ENCODE measurements at regions not wholly inside any gene's neighbourhood (a gene's known extent, or its start where the extent isn't known, plus 50 kb on each side); places are given as distances from the start of the nearest gene placed in this dataset.

GRCh38 chr6:139812939-139813338 lies 438.5 kb upstream of the CITED2 start:
- DNase-seq = no peak

GRCh38 chr6:139801571-139802321 lies 427.3 kb upstream of the CITED2 start:
- DNase-seq = peak; percentile 22

- DNase-seq = peak; percentile 36
Observed at GRCh38 chr6:139800837-139801236, 426.4 kb upstream of the CITED2 start.

- no peak for DNase-seq
Observed at GRCh38 chr6:139790527-139790926, 416.1 kb upstream of the CITED2 start.

DNA sequence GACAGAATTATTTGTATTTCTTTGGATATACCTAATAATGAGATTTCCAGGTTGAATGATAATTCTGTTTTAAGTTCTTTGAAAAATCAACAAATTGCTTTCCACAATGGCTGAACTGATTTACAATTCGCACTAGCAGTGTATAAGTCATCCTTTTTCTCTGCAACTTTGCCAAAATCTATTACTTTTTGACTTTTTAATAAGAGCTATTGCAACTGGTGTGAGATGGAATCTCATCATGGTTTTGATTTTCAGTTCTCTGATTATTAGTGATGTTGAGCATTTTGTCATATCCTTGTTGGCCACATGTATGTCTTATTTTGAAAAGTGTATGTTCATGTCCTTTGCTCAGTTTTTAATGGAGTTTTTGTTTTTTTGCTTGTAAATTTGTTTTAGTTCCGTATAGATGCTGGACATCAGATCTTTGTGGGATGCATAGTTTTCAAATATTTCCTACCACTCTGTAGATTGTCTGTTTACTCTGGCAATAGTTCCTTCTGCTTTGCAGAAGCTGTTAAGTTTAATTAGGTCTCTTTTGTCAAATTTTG lies 409.8 kb upstream of the CITED2 start:
- no peak for DNase-seq

DNA sequence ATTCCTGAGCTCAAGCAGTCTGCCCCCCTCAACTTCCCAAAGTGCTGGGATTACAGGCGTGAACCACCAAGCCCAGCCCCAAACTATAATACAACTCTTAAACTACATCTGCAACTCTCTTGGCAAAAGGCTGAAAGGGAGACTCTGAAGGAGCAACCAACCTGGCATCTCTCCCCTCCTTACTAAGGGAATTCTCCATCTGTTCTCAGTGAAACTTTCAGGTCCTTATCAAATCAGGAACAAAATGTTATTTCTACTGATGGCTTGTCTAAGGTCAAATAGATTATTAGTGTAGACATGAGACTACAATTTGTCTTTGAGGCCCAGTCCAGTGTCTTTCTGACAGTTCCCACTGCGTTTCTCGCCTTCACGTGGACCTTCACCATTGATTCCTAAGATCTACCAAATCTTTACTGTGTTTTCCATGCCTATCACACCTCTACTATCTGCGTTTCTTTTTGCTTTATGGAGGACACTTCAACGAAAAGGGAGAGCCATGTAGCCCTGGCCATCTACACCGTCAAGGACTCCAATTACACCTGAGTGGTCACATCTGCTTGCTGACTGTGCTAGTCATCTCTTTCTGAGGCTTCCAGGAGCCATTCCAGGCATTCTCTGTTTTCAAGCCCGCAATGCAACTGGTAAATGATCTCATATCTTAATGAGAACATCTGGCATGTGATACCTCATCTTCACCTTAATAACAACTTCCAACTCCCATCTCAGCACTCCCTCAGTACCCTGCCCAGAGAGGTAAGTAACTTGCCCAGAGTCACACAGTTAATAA lies 405.7 kb upstream of the CITED2 start:
- DNase-seq = no peak

GRCh38 chr6:139778688-139779087 lies 404.2 kb upstream of the CITED2 start:
- DNase-seq = no peak

- DNase-seq = no peak
Observed at GRCh38 chr6:139778106-139778505, 403.7 kb upstream of the CITED2 start.

DNA sequence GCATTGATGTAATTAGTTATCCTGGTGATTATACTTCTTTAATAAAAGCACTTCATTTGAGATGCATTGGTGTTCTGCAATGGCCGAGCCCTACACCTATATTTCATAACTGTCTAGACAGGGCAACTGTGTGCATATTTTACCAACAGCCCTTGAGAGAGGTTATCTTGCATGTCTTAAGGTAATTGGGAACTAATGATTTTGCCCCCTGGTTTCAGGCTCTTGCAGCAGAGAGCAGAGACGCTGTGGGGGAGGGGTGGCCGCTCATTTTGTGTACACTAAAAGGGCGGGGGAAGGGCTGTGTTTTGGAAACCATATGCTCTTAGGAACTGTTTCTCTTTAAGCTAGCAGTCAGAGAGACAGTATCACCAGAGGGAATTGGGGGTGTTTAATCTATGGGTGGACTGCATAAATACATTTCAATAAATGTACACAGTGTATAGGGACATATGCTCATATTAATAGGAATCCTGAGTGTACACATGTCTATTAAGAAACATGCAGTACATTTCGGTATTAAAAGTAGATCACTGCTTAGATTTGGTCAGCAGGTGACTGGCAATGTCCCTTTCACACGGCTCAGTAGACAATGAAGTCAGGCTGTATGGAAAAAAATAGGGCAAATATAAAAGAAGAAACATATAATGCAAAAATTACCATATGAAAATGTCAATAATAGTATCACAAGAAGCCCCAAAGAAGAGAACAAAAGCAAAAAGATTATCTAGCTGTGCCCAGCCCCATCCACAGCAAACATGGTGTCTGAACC lies 402.9 kb upstream of the CITED2 start:
- DNase-seq = peak; percentile 39

GRCh38 chr6:139776041-139776440 lies 401.6 kb upstream of the CITED2 start:
- peak; percentile 28 for DNase-seq

DNA sequence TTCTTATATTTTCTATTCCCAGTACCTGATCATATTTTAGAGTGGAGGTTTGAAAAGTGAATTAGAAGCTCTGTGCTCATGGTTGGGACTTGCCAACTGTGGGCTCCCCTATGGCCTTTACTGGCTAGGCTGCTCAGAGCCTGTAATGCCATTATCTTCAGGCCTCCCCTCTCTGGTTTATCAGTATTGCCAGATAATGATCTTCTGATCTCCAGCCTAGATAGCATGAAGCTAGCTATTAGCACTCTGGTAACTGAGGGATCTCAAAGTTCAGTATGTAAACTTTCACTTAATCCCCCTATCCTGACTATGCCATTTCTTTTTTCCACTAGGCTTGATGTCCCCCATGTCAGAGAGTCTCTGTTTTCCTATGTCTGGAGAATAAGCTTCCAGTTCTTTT lies 393.7 kb upstream of the CITED2 start:
- no peak for DNase-seq

- DNase-seq = no peak
Observed at GRCh38 chr6:139766796-139767195, 392.3 kb upstream of the CITED2 start.

- DNase-seq = peak; percentile 18
Observed at GRCh38 chr6:139765825-139766285, 391.4 kb upstream of the CITED2 start.

- peak; percentile 73 for DNase-seq
Observed at GRCh38 chr6:139764498-139764986, 390.1 kb upstream of the CITED2 start.

GRCh38 chr6:139763468-139764210 lies 389.2 kb upstream of the CITED2 start:
- no peak for DNase-seq

DNA sequence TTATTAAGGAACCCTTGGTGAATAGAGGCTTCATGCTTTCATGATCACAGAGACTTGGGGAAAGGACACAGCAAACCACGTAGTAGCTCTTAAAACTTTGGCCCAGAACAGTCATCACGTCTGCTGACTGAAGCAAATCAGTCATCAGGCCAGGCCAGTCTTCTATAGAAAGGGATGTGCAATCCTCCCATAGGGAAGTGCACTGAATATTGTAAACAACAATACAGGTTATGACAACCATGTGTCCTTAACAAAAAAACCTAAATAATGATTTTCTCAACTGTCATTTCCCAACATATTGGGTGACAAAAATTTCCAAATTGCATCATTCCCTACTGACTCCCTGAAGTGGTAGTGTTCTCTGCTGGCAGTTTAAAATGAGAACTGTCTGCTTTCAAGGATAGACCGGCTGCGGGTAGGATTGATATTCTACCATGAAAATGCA lies 388.2 kb upstream of the CITED2 start:
- DNase-seq = no peak

- DNase-seq = no peak
Observed at GRCh38 chr6:139760128-139760527, 385.7 kb upstream of the CITED2 start.

DNA sequence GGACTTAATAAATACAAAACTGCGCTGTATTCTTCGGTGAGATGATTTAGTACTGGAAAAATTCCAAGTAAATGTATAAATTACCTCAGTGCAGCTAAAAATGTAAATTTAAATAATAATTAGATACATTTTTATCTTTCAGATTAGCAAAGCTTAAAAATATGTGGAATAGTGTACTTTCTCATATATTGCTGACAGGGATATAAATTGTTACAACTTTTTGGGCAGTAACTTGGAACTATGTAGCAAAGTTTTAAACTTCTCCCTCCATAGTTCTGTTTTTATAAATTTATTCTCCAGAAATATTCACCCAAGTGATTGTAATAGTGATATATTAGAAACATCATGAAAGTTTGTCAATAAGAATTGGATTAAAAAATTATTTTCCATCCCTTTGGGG lies 384.6 kb upstream of the CITED2 start:
- no peak for DNase-seq

DNA sequence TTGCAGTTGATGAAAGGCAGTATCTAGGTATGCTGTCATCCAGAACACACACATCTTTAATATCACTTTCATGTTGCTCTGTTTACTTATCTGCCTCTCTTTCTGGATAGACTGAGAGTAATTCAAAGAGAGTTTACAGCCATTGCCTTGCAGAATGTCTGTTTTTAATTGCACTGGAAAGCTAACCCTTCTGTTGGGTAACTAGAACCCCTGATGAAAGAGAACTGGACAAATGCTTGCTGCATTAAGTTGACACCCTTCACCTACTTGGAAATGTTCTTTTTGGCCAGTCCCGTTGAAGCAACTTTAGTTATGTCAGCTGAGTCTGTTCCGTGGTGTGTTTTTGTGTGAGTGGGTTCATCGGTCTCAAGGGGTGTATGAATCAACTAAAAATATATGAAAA lies 383.8 kb upstream of the CITED2 start:
- no peak for DNase-seq

DNA sequence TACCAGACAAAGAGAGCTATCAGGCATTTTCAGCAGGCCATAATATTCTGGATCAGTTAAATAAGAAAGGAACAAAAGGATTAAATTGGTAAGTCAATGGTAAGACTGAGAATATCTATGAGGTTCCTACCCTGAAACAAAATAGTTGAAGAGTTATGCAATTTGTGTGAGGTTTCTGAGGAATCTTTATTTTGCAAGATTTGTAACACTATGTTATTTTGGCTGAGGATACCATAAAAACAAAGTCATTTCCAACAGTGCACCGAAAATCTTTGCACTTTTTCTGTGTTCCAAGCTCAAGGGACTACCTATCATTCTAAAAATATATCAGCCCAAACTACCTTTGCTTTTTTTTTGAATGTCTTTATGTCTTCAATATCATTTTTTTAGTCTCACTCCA lies 383.3 kb upstream of the CITED2 start:
- DNase-seq = no peak

DNA sequence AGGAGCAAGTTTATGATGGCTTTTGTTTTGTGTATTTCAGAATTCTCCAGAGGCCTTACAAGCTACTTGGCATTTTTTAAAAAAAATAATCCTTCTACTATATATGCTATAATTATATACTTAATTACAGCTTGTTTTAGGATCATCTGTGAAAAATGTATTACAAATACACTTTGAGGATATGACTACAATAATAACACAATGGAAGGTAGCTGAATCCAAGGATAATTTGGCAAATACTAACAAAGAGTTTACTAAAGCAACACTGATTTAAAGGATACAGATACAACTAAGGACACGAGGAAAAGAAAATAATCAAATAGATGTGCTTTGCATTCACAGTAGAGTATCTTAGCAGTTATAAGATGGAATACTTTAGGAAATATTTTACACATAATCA lies 381.9 kb upstream of the CITED2 start:
- no peak for DNase-seq

Data from RPMI8226 (cell line).